Esophagus muscularis mucosa (tissue), 4 donors: ENCODE measurements at regions not wholly inside any gene's neighbourhood (a gene's known extent, or its start where the extent isn't known, plus 50 kb on each side); places are given as distances from the start of the nearest gene placed in this dataset.

Experiments used
- DNase-seq: peaks from one replicate; pipeline ENCODE4 v3.0.0-alpha.2; 2017; ENCODE audit errors: extremely low spot score
- H3K27ac ChIP-seq, 4 donors: fragments of 200-600 bp; sonication (generic); replicated peaks in 1 of 4; 1 replicate in 3 of 4; 2 replicates in 1 of 4; pipeline ENCODE4 v1.5.1; 2016 to 2019; ENCODE audit warnings: mild to moderate bottlenecking in 1 of 4
- H3K27me3 ChIP-seq, 4 donors: fragments of 200-600 bp; sonication (generic); one replicate each; pipeline versions ENCODE4 v1.5.1 to v1.6.0; 2016 to 2019
- H3K36me3 ChIP-seq, 4 donors: fragments of 200-600 bp; sonication (generic); one replicate each; pipeline ENCODE4 v1.5.1; 2016 to 2019
- H3K4me1 ChIP-seq, 4 donors: fragments of 200-600 bp; sonication (generic); one replicate each; pipeline ENCODE4 v1.5.1; 2016 to 2019
- H3K4me3 ChIP-seq, 4 donors: fragments of 200-600 bp; sonication (generic); 1 replicate in 2 of 4; 2 replicates in 2 of 4; pipeline ENCODE4 v1.5.1; 2016 to 2019; ENCODE audit warnings: mild to moderate bottlenecking in 4 of 4, moderate library complexity in 1 of 4
- H3K9me3 ChIP-seq, 4 donors: fragments of 200-600 bp; sonication (generic); 1 replicate in 3 of 4; 2 replicates in 1 of 4; pipeline ENCODE4 v1.5.1; 2016 to 2019
- EP300 ChIP-seq: sonication (generic); formaldehyde crosslinking; IDR thresholded peaks from one replicate; pipeline ENCODE4 v1.6.1; 2017; ENCODE audit warnings: antibody characterized with exemption
- POLR2A ChIP-seq: fragments of 450-650 bp; IDR thresholded peaks from one replicate; pipeline ENCODE4 v1.6.1; 2017; ENCODE audit warnings: antibody characterized with exemption, moderate library complexity, mild to moderate bottlenecking, low read depth
- POLR2AphosphoS5 ChIP-seq, 2 donors: sonication (generic); formaldehyde crosslinking; IDR thresholded peaks; one replicate each; pipeline ENCODE4 v1.6.1; 2017; ENCODE audit warnings: antibody characterized with exemption in 2 of 2
- WGBS: methylation state at CpG from one replicate; pipeline ENCODE4 v1.1.5; 2018; 5-methylcytosine and 5-hydroxymethylcytosine counted together
- intact Hi-C: fragments of 100-400 bp; cut with DNase I; formaldehyde crosslinking; loops from one replicate; pipeline ENCODE4 v1.15.1; 2023
- TF ChIP-seq, protein P1 (sequence below), 3 experiments: fragments of 200-600 bp in 2 of 3; fragments of 450-650 bp in 1 of 3; sonication (generic) in 2 of 3; IDR thresholded peaks; one replicate each; pipeline ENCODE4 v1.5.1; 2017 to 2019; ENCODE audit warnings: antibody characterized with exemption in 3 of 3, mild to moderate bottlenecking in 2 of 3, moderate library complexity in 1 of 3

DNA sequence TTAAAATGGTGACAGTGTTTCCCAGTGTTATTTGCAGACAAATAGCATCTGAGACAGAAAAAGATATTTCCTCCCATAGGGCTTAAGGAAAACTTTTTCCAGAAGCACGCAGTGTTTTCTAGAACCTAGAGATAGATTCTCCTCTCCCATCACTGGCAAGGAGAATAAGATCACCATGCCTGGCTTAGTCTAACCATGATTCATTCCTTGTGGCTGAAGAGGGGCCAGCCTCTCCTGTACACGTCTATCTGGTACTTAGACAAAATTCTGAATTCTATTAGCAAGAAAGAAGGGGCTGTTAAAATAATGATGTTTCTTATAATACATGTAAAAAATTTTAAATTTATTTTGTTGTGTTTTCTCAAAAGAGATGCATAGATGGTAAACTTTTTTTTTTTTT is 296.1 kb upstream of the LDB2 start:
- WGBS: 85% methylated on average over 2 of the region's 2 CpGs
- H3K9me3 ChIP-seq: no peaks in the 10 kb centered on the region
- no peak overlapping the region for H3K27ac ChIP-seq
- H3K4me1 ChIP-seq: peaks cover 0 to 13% (median 8%) of the 10 kb centered on the region in 4 donors
- intact Hi-C loops: no loop called here
- DNase-seq: no peak
- no peaks in the 10 kb centered on the region for H3K27me3 ChIP-seq
- H3K36me3 ChIP-seq: no peaks in the 10 kb centered on the region
- H3K4me3 ChIP-seq: no peak overlapping the region
- TF ChIP-seq, protein P1, sequence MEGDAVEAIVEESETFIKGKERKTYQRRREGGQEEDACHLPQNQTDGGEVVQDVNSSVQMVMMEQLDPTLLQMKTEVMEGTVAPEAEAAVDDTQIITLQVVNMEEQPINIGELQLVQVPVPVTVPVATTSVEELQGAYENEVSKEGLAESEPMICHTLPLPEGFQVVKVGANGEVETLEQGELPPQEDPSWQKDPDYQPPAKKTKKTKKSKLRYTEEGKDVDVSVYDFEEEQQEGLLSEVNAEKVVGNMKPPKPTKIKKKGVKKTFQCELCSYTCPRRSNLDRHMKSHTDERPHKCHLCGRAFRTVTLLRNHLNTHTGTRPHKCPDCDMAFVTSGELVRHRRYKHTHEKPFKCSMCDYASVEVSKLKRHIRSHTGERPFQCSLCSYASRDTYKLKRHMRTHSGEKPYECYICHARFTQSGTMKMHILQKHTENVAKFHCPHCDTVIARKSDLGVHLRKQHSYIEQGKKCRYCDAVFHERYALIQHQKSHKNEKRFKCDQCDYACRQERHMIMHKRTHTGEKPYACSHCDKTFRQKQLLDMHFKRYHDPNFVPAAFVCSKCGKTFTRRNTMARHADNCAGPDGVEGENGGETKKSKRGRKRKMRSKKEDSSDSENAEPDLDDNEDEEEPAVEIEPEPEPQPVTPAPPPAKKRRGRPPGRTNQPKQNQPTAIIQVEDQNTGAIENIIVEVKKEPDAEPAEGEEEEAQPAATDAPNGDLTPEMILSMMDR (IDR thresholded peaks at IDR 0.05): no peak
- TF ChIP-seq POLR2AphosphoS5 (IDR thresholded peaks at IDR 0.05): no peak
- no peak for TF ChIP-seq EP300
- no peak for TF ChIP-seq POLR2A

GRCh38 chr4:17189759-17190158 is 291.3 kb upstream of the LDB2 start:
- H3K27me3 ChIP-seq: no peaks in the 10 kb centered on the region
- no peak overlapping the region for H3K4me3 ChIP-seq
- TF ChIP-seq, protein P1 (IDR thresholded peaks at IDR 0.05): no peak
- TF ChIP-seq POLR2A (no peak), POLR2AphosphoS5 (IDR thresholded peaks at IDR 0.05) (no peak), EP300 (no peak)
- intact Hi-C loops: no loop called here
- peaks cover 0 to 13% (median 10%) of the 10 kb centered on the region in 4 donors for H3K4me1 ChIP-seq
- no peak overlapping the region for H3K27ac ChIP-seq
- 85% methylated on average over 3 of the region's 3 CpGs for WGBS
- no peaks in the 10 kb centered on the region for H3K36me3 ChIP-seq
- DNase-seq: no peak
- H3K9me3 ChIP-seq: no peaks in the 10 kb centered on the region

DNA sequence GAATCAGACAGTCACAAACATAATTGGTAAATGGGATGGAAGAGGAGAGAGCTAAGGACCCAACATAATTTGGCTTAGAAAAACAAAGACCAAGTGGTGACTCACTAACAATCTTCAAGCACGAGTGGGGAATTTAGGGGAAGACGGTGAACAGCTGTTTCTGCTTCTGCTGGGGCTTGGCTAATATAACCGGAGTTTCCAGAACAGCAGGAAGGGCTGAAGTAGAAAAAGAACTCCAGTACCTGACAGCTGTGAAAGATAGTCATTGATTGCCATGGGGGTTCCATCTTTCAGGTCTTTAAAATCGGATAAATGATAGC is 290.9 kb upstream of the LDB2 start:
- no peak for DNase-seq
- WGBS: 70% methylated on average over 4 of the region's 4 CpGs
- TF ChIP-seq, protein P1 (IDR thresholded peaks at IDR 0.05): no peak
- TF ChIP-seq EP300 (no peak), POLR2A (no peak), POLR2AphosphoS5 (IDR thresholded peaks at IDR 0.05) (no peak)

DNA sequence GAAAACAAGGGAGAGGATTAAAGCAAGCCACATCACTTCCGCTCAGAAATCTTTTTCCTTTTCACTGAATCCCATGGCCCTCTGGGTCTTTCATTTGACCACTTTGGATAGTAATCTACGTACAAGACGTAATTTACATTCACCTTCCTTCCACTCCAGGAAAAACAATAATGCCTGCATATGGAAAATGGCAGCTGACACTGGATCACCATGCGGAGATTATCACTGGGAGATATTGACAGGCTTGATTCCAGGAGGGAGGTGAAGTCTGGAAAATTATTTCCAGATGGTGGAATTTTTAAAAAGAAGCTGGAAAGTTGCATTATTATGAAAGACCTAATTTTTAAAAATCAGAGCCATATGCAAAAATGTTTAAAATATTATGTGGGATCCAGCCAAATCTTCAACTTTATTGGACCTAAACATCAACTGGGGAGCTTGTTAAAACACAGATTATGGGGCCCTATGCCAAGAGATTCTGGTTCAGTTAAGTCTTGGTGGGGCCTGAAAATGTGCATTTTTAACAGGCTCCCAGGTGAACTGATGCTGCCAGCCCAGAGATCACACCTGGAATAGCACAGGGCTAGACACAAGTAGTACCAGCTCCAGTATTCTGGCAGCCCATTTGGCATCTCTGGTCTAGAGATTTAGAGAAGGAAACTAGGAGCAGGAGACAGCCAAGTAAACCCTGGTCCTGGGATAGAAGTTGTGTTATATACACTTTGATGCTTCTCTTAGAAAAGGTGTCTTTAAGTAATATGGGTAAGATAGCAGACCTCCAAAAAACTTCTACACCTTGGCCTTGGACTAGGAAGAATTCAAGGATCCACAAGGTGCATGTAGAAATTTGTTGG is 290.3 kb upstream of the LDB2 start:
- Histone ChIP-seq H3K9me3 (no peaks in the 10 kb centered on the region), H3K4me3 (no peak overlapping the region), H3K4me1 (peaks cover 0 to 13% (median 10%) of the 10 kb centered on the region in 4 donors), H3K27ac (no peak overlapping the region), H3K27me3 (no peaks in the 10 kb centered on the region), H3K36me3 (no peaks in the 10 kb centered on the region)
- intact Hi-C loops: no loop called here
- TF ChIP-seq POLR2A (no peak), POLR2AphosphoS5 (IDR thresholded peaks at IDR 0.05) (no peak), EP300 (no peak)
- TF ChIP-seq, protein P1 (IDR thresholded peaks at IDR 0.05): no peak
- no peak for DNase-seq
- WGBS: 92% methylated on average over 4 of the region's 4 CpGs

More for the DNA sequence above, 290.9 kb upstream of the LDB2 start:
- H3K4me1 ChIP-seq: peaks cover 0 to 13% (median 10%) of the 10 kb centered on the region in 4 donors
- H3K9me3 ChIP-seq: no peaks in the 10 kb centered on the region
- no peaks in the 10 kb centered on the region for H3K27me3 ChIP-seq
- no peak overlapping the region for H3K27ac ChIP-seq
- H3K36me3 ChIP-seq: no peaks in the 10 kb centered on the region
- no peak overlapping the region for H3K4me3 ChIP-seq
- intact Hi-C loops: no loop called here
